ENCODE measurements at regions not wholly inside any gene's neighbourhood (a gene's known extent, or its start where the extent isn't known, plus 50 kb on each side); places are given as distances from the start of the nearest gene placed in this dataset.

- peak in 1 of 2 experiments; percentile 11; a peak in 1 of 6 replicates for ATAC-seq
- Histone ChIP-seq H3K4me2 (peak overlapping the region; percentile 76), H3K27ac (peak overlapping the region; percentile 90 to 95), H3K9me3 (peaks cover 7% of the 10 kb centered on the region; the same call in 2 of the 3 replicates), H3K4me1 (peaks cover 29% of the 10 kb centered on the region), H3K4me3 (no peak overlapping the region)
- DNase-seq (ENCODE audit: low read depth in 1 of 2, low spot score in 1 of 2), result peak in 1 of 2 experiments; percentile 8
- ChIA-PET POLR2A (interaction anchor here (1.2 to 1.3 kb wide), 4 partner anchors 80 to 288 kb away, joined by 3 to 6 read pairs (median 4); no protein-coding TSS in a partner anchor), CTCF (interaction anchor here (0.8 to 2.5 kb wide), 5 partner anchors 17 to 399 kb away, joined by 3 to 9 read pairs (median 5); no protein-coding TSS in a partner anchor)
- no peak for FAIRE-seq
- whole genome bisulfite sequencing (ENCODE audit: missing lambda C conversion rate), result 36% methylated on average over 19 of the region's 19 CpGs
- TF ChIP-seq ZC3H11A (IDR thresholded peaks at IDR 0.05) (no peak), MYC (IDR thresholded peaks at IDR 0.05; ENCODE audit: borderline replicate concordance, low read length) (no peak), EP300 (IDR thresholded peaks at IDR 0.05) (0 out of 5 replicates have a peak, but pooled peaks of 1 of the 2 experiments have one; percentile 2), CHD2 (IDR thresholded peaks at IDR 0.05; ENCODE audit: low read length, partially characterized antibody) (no peak), CTCF (IDR thresholded peaks at IDR 0.05) (no peak), CHD4 (IDR thresholded peaks at IDR 0.05; ENCODE audit: borderline replicate concordance) (no peak), BHLHE40 (IDR thresholded peaks at IDR 0.05; ENCODE audit: low read depth, low read length) (no peak), HDAC2 (IDR thresholded peaks at IDR 0.05) (no peak), GATA3 (IDR thresholded peaks at IDR 0.05; ENCODE audit: borderline replicate concordance) (no peak), EHMT2 (IDR thresholded peaks at IDR 0.05; ENCODE audit: low read depth) (no peak)
- TF ChIP-seq, protein P1, sequence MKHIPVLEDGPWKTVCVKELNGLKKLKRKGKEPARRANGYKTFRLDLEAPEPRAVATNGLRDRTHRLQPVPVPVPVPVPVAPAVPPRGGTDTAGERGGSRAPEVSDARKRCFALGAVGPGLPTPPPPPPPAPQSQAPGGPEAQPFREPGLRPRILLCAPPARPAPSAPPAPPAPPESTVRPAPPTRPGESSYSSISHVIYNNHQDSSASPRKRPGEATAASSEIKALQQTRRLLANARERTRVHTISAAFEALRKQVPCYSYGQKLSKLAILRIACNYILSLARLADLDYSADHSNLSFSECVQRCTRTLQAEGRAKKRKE (CRISPR knock-in tag; IDR thresholded peaks at IDR 0.05; ENCODE audit: low read depth), result peak; percentile 43; the same call in 1 of the 2 replicates
- TF ChIP-seq, protein P2, sequence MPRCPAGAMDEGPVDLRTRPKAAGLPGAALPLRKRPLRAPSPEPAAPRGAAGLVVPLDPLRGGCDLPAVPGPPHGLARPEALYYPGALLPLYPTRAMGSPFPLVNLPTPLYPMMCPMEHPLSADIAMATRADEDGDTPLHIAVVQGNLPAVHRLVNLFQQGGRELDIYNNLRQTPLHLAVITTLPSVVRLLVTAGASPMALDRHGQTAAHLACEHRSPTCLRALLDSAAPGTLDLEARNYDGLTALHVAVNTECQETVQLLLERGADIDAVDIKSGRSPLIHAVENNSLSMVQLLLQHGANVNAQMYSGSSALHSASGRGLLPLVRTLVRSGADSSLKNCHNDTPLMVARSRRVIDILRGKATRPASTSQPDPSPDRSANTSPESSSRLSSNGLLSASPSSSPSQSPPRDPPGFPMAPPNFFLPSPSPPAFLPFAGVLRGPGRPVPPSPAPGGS (IDR thresholded peaks at IDR 0.05), result no peak
Measured at GRCh38 chr16:86663685-86664521, 85.6 kb downstream of the FOXL1 start.

GRCh38 chr16:86664522-86665318 lies 86.4 kb downstream of the FOXL1 start:
- FAIRE-seq (no peak), DNase-seq (ENCODE audit: low read depth in 1 of 2, low spot score in 1 of 2) (peak; percentile 67 to 95), ATAC-seq (peak; percentile 86 to 92)
- Histone ChIP-seq H3K4me3 (peak overlapping the region; percentile 26; the same call in 2 of the 3 replicates), H3K9me3 (peaks cover 7% of the 10 kb centered on the region; the same call in 2 of the 3 replicates), H3K4me2 (peak overlapping the region; percentile 76), H3K4me1 (peaks cover 29% of the 10 kb centered on the region), H3K27ac (peak overlapping the region; percentile 90 to 95)
- 1% methylated on average over 10 of the region's 11 CpGs for WGBS (ENCODE audit: missing lambda C conversion rate)
- ChIA-PET POLR2A (interaction anchor here (0.6 to 1.4 kb wide), 8 partner anchors 74 to 287 kb away, joined by 3 to 6 read pairs (median 4); no protein-coding TSS in a partner anchor), CTCF (interaction anchor here (0.6 to 2.5 kb wide), 9 partner anchors 11 to 398 kb away, joined by 3 to 9 read pairs (median 4); no protein-coding TSS in a partner anchor)
- TF ChIP-seq MAX (IDR thresholded peaks at IDR 0.05) (peak; percentile 71; the same call in 1 of the 2 replicates), MYC (IDR thresholded peaks at IDR 0.05; ENCODE audit: borderline replicate concordance, low read length) (peak; percentile 3; the same call in 1 of the 2 replicates), RFX5 (IDR thresholded peaks at IDR 0.05) (no peak), MAFK (IDR thresholded peaks at IDR 0.05; ENCODE audit: partially characterized antibody) (peak; percentile 93), HES2 (IDR thresholded peaks at IDR 0.05) (no peak), ZFP36 (IDR thresholded peaks at IDR 0.05; ENCODE audit: borderline replicate concordance, partially characterized antibody) (no peak), HOXB5 (CRISPR knock-in tag; IDR thresholded peaks at IDR 0.05) (no peak), ESRRA (IDR thresholded peaks at IDR 0.05; ENCODE audit: borderline replicate concordance, low read length) (no peak; the same call in 1 of the 2 replicates), JUN (IDR thresholded peaks at IDR 0.05) (peak; percentile 68 to 69; a peak in 3 of 5 replicates), PHF8 (IDR thresholded peaks at IDR 0.05; ENCODE audit: borderline replicate concordance, low read depth) (no peak), SREBF2 (IDR thresholded peaks at IDR 0.05) (no peak), CEBPB (IDR thresholded peaks at IDR 0.05) (peak in 1 of 2 experiments; percentile 68; a peak in 1 of 4 replicates), FOXS1 (CRISPR knock-in tag; IDR thresholded peaks at IDR 0.05) (no peak), BHLHE40 (IDR thresholded peaks at IDR 0.05; ENCODE audit: low read depth, low read length) (no peak), REST (IDR thresholded peaks at IDR 0.05) (no peak)

Data from A549 (cell line).